CD14-positive monocyte (primary cell): ENCODE measurements at regions not wholly inside any gene's neighbourhood (a gene's known extent, or its start where the extent isn't known, plus 50 kb on each side); places are given as distances from the start of the nearest gene placed in this dataset.

Experiments used
- DNase-seq, 3 donors: peaks; one replicate each; pipeline ENCODE4 v3.0.0-alpha.2; 2011 to 2022
- H2AFZ ChIP-seq: 2 replicates; pipeline ENCODE4 v1.6.0; 2012; ENCODE audit warnings: mild to moderate bottlenecking, low read depth, low read length, inconsistent platforms; ENCODE audit not compliant: insufficient read depth, poor library complexity, severe bottlenecking
- H3K27ac ChIP-seq, 2 donors: 1 replicate in 1 of 2; 2 replicates in 1 of 2; pipeline ENCODE4 v1.5.1; 2012 to 2013; ENCODE audit warnings: low read length in 2 of 2, control low read depth in 1 of 2, inconsistent platforms in 1 of 2, low read depth in 1 of 2, mild to moderate bottlenecking in 1 of 2
- H3K27me3 ChIP-seq, 2 donors: one replicate each; pipeline versions ENCODE4 v1.6.0 to v1.6.1; 2011 to 2013; ENCODE audit warnings: low read length in 2 of 2; ENCODE audit not compliant: control insufficient read depth in 2 of 2, insufficient read depth in 2 of 2
- H3K36me3 ChIP-seq, 2 donors: replicated peaks in 1 of 2; 1 replicate in 1 of 2; 2 replicates in 1 of 2; pipeline versions ENCODE4 v1.5.1 to v1.6.1; 2012 to 2013; ENCODE audit warnings: low read length in 2 of 2, control low read depth in 1 of 2, inconsistent platforms in 1 of 2, mild to moderate bottlenecking in 1 of 2; ENCODE audit not compliant: insufficient read depth in 2 of 2, control insufficient read depth in 1 of 2
- H3K4me1 ChIP-seq, 2 donors: 1 replicate in 1 of 2; 2 replicates in 1 of 2; pipeline versions ENCODE4 v1.5.1 to v1.6.1; 2012 to 2013; ENCODE audit warnings: low read length in 2 of 2, control low read depth in 1 of 2, inconsistent platforms in 1 of 2, mild to moderate bottlenecking in 1 of 2, moderate library complexity in 1 of 2; ENCODE audit not compliant: insufficient read depth in 2 of 2, control insufficient read depth in 1 of 2
- H3K4me2 ChIP-seq: replicated peaks from 2 replicates; pipeline ENCODE3; 2012; ENCODE audit warnings: low read length, moderate library complexity, mild to moderate bottlenecking; ENCODE audit not compliant: poor library complexity, severe bottlenecking; ENCODE audit errors: extremely low read depth
- H3K4me3 ChIP-seq, 3 experiments: fragments of 200-600 bp in 1 of 3; sonication (generic) in 1 of 3; replicated peaks in 1 of 3; 1 replicate in 2 of 3; 2 replicates in 1 of 3; pipeline ENCODE4 v1.5.1; 2011 to 2013; ENCODE audit warnings: low read length in 3 of 3, mild to moderate bottlenecking in 3 of 3, control low read depth in 2 of 3, low read depth in 2 of 3, inconsistent platforms in 1 of 3, moderate library complexity in 1 of 3
- H3K79me2 ChIP-seq: 2 replicates; pipeline ENCODE4 v1.6.0; 2012; ENCODE audit warnings: mild to moderate bottlenecking, control low read depth, inconsistent platforms, low read length, moderate library complexity; ENCODE audit not compliant: insufficient read depth
- H3K9ac ChIP-seq: 2 replicates; pipeline ENCODE4 v1.6.0; 2017; ENCODE audit warnings: low read length, mild to moderate bottlenecking; ENCODE audit not compliant: insufficient read depth, poor library complexity, severe bottlenecking
- H3K9me3 ChIP-seq, 2 donors: replicated peaks in 1 of 2; 1 replicate in 1 of 2; 2 replicates in 1 of 2; pipeline versions ENCODE4 v1.5.1 to v1.6.1; 2012 to 2013; ENCODE audit warnings: low read length in 2 of 2, control low read depth in 1 of 2; ENCODE audit not compliant: control insufficient read depth in 1 of 2, insufficient read depth in 1 of 2
- H4K20me1 ChIP-seq: 2 replicates; pipeline ENCODE4 v1.6.0; 2012; ENCODE audit warnings: mild to moderate bottlenecking, low read length, control low read depth, moderate library complexity; ENCODE audit not compliant: insufficient read depth
- H3K27ac Mint-ChIP-seq, 7 donors: one replicate each; pipeline ENCODE4 v1.8.0; 2020; ENCODE audit warnings: mild to moderate bottlenecking in 7 of 7, mixed read lengths in 7 of 7, moderate library complexity in 6 of 7, inconsistent platforms in 2 of 7
- H3K27me3 Mint-ChIP-seq, 3 donors: one replicate each; pipeline ENCODE4 v1.8.0; 2021 to 2022; ENCODE audit warnings: low read depth in 3 of 3, mild to moderate bottlenecking in 3 of 3, mixed read lengths in 3 of 3, moderate library complexity in 3 of 3, inconsistent platforms in 1 of 3
- H3K36me3 Mint-ChIP-seq, 2 donors: one replicate each; pipeline ENCODE4 v1.8.0; 2020; ENCODE audit warnings: mixed read lengths in 2 of 2, inconsistent platforms in 1 of 2, mild to moderate bottlenecking in 1 of 2
- H3K4me1 Mint-ChIP-seq: one replicate; pipeline ENCODE4 v1.8.0; 2020; ENCODE audit warnings: mild to moderate bottlenecking, mixed read lengths
- H3K4me3 Mint-ChIP-seq, 2 donors: one replicate each; pipeline ENCODE4 v1.8.0; 2020; ENCODE audit warnings: mild to moderate bottlenecking in 2 of 2, mixed read lengths in 2 of 2, moderate library complexity in 1 of 2
- H3K9me3 Mint-ChIP-seq, 7 donors: one replicate each; pipeline ENCODE4 v1.8.0; 2020 to 2022; ENCODE audit warnings: mixed read lengths in 7 of 7, mild to moderate bottlenecking in 6 of 7, moderate library complexity in 6 of 7, inconsistent platforms in 2 of 7
- CTCF ChIP-seq: fragments of 200-600 bp; IDR thresholded peaks from one replicate; pipeline ENCODE4 v1.8.0; 2022; ENCODE audit warnings: antibody characterized with exemption, mild to moderate bottlenecking
- WGBS: methylation state at CpG from one replicate; pipeline ENCODE4 v1.1.5; 2013; ENCODE audit warnings: missing lambda C conversion rate; ENCODE audit not compliant: insufficient coverage; 5-methylcytosine and 5-hydroxymethylcytosine counted together
- intact Hi-C, 2 donors: fragments of 100-400 bp; cut with micrococcal nuclease; formaldehyde crosslinking; loops; one replicate each; pipeline versions ENCODE4 v1.15.0 to v1.15.1; 2023

- intact Hi-C loops, result no loop called here
- Mint-ChIP-seq H3K27ac (no peak overlapping the region), H3K27me3 (peaks cover 2 to 7% (median 2%) of the 10 kb centered on the region in 3 donors), H3K36me3 (no peaks in the 10 kb centered on the region), H3K4me1 (peaks cover 2% of the 10 kb centered on the region), H3K9me3 (peaks cover 2 to 18% (median 7%) of the 10 kb centered on the region in 7 donors), H3K4me3 (no peak overlapping the region)
- H3K36me3 ChIP-seq, result no peaks in the 10 kb centered on the region
- H3K9me3 ChIP-seq, result peaks cover 5 to 10% of the 10 kb centered on the region in 2 donors
- no peak overlapping the region for H3K27ac ChIP-seq
- DNase-seq, result no peak
- no peaks in the 10 kb centered on the region for H3K27me3 ChIP-seq
- WGBS, result no CpG with 5 or more reads among the region's 3 CpGs
- H3K9ac ChIP-seq, result no peak overlapping the region
- no peaks in the 10 kb centered on the region for H3K4me1 ChIP-seq
- no peaks in the 10 kb centered on the region for H3K79me2 ChIP-seq
- H2AFZ ChIP-seq, result no peak overlapping the region
- TF ChIP-seq CTCF, result no peak
- H3K4me2 ChIP-seq, result no peak overlapping the region
- H4K20me1 ChIP-seq, result no peaks in the 10 kb centered on the region
- no peak overlapping the region for H3K4me3 ChIP-seq
These were observed 64.9 kb upstream of the IL12B start for GRCh38 chr5:159395202-159395601.

- intact Hi-C loops, result no loop called here
- no peak overlapping the region for H3K4me3 ChIP-seq
- H2AFZ ChIP-seq, result no peak overlapping the region
- TF ChIP-seq CTCF, result no peak
- H3K36me3 ChIP-seq, result no peaks in the 10 kb centered on the region
- Mint-ChIP-seq H3K36me3 (no peaks in the 10 kb centered on the region), H3K27ac (no peak overlapping the region), H3K4me3 (no peak overlapping the region), H3K27me3 (peaks cover 2 to 7% (median 3%) of the 10 kb centered on the region in 3 donors), H3K4me1 (peaks cover 2% of the 10 kb centered on the region), H3K9me3 (peaks cover 0 to 3% (median 0%) of the 10 kb centered on the region in 7 donors)
- no peaks in the 10 kb centered on the region for H3K9me3 ChIP-seq
- H3K9ac ChIP-seq, result no peak overlapping the region
- WGBS, result 0% methylated on average over 1 of the region's 3 CpGs
- no peaks in the 10 kb centered on the region for H3K4me1 ChIP-seq
- no peaks in the 10 kb centered on the region for H3K27me3 ChIP-seq
- no peak overlapping the region for H3K27ac ChIP-seq
- H3K79me2 ChIP-seq, result no peaks in the 10 kb centered on the region
- H4K20me1 ChIP-seq, result no peaks in the 10 kb centered on the region
- H3K4me2 ChIP-seq, result no peak overlapping the region
- DNase-seq, result no peak
These were observed 68.6 kb upstream of the IL12B start for GRCh38 chr5:159398936-159399335.
